ENCODE measurements at regions not wholly inside any gene's neighbourhood (a gene's known extent, or its start where the extent isn't known, plus 50 kb on each side); places are given as distances from the start of the nearest gene placed in this dataset.

DNA sequence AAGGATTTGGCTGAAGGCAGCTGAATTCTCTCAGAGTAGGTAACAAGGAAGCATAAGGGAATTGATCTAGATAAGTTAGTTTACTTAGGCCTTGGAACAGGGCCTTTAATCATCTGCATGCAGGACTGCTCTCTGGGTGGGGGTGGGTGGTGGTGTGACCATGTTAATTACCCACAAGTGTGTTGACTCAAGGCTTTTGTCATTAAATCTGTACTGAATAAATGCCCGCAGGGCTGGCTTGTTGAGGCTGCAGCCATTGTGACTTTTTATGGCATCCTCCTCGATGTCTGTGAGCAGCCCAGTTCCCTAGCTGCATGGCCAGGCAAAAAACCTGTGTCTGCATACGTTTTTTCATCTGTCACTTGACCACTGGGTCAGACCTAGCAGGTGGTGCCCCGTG is 63.5 kb upstream of the ASCC3 start:
- Histone ChIP-seq H3K9ac (ENCODE audit: low read depth, low read length, poor library complexity, severe bottlenecking) (no peak overlapping the region), H3K9me2 (replicated peaks; ENCODE audit: low read depth, low read length) (no peaks in the 10 kb centered on the region), H4K20me1 (ENCODE audit: insufficient read depth, low read length, poor library complexity, severe bottlenecking) (no peaks in the 10 kb centered on the region), H3K4me2 (ENCODE audit: low read depth, low read length, poor library complexity, severe bottlenecking) (no peak overlapping the region), H3K9me3 (ENCODE audit: insufficient read depth, low read depth, low read length) (no peaks in the 10 kb centered on the region), H3K36me3 (ENCODE audit: insufficient read depth, low read length) (no peaks in the 10 kb centered on the region), H3K79me2 (ENCODE audit: insufficient read depth, low read length) (no peaks in the 10 kb centered on the region), H3K27me3 (ENCODE audit: insufficient read depth, low read length, poor library complexity, severe bottlenecking) (no peaks in the 10 kb centered on the region), H2AFZ (ENCODE audit: low read length) (no peak overlapping the region), H3F3A (ENCODE audit: low read depth) (no peaks in the 10 kb centered on the region), H3K4me3 (ENCODE audit: low read length, poor library complexity, severe bottlenecking) (no peak overlapping the region), H3K4me1 (ENCODE audit: insufficient read depth, low read length, poor library complexity, severe bottlenecking) (no peaks in the 10 kb centered on the region)
- TF ChIP-seq, protein P1, sequence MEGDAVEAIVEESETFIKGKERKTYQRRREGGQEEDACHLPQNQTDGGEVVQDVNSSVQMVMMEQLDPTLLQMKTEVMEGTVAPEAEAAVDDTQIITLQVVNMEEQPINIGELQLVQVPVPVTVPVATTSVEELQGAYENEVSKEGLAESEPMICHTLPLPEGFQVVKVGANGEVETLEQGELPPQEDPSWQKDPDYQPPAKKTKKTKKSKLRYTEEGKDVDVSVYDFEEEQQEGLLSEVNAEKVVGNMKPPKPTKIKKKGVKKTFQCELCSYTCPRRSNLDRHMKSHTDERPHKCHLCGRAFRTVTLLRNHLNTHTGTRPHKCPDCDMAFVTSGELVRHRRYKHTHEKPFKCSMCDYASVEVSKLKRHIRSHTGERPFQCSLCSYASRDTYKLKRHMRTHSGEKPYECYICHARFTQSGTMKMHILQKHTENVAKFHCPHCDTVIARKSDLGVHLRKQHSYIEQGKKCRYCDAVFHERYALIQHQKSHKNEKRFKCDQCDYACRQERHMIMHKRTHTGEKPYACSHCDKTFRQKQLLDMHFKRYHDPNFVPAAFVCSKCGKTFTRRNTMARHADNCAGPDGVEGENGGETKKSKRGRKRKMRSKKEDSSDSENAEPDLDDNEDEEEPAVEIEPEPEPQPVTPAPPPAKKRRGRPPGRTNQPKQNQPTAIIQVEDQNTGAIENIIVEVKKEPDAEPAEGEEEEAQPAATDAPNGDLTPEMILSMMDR (conservative IDR thresholded peaks at IDR 0.05; ENCODE audit: low read length) = no peak
- TF ChIP-seq EZH2phosphoT487 (IDR thresholded peaks at IDR 0.05; ENCODE audit: borderline replicate concordance) = no peak

DNA sequence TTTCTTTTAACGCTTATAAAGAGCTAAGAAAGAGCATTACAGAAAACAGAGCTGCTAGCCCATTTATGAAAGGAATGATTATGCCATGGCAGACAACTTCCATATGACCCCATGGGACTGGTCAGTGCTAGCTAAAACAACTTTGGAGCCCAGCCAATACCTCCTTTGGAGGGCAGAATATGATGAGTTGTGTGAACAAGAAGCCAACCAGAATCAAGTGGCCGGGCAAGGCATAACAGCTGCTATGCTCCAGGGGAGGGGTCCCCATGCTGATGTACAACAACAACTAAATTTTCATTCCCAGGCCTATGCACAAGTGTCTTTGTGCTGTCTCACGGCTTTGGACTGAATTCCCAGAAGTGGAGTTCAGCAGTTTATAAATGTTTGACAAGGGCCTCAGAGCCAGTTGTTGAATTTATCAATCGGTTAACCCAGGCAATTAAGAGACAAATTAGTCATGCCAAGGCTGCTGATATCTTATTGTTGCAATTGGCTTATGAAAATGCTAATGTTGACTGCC is 65.0 kb upstream of the ASCC3 start:
- H3K27me3 ChIP-seq (ENCODE audit: insufficient read depth, low read length, poor library complexity, severe bottlenecking) = no peaks in the 10 kb centered on the region
- no peak for TF ChIP-seq EZH2phosphoT487 (IDR thresholded peaks at IDR 0.05; ENCODE audit: borderline replicate concordance)
- TF ChIP-seq, protein P1 (conservative IDR thresholded peaks at IDR 0.05; ENCODE audit: low read length) = no peak
- no peak overlapping the region for H3K4me3 ChIP-seq (ENCODE audit: low read length, poor library complexity, severe bottlenecking)
- no peaks in the 10 kb centered on the region for H3K9me3 ChIP-seq (ENCODE audit: insufficient read depth, low read depth, low read length)
- H3K79me2 ChIP-seq (ENCODE audit: insufficient read depth, low read length) = no peaks in the 10 kb centered on the region
- H3K4me1 ChIP-seq (ENCODE audit: insufficient read depth, low read length, poor library complexity, severe bottlenecking) = no peaks in the 10 kb centered on the region
- H3F3A ChIP-seq (ENCODE audit: low read depth) = no peaks in the 10 kb centered on the region
- no peak overlapping the region for H3K4me2 ChIP-seq (ENCODE audit: low read depth, low read length, poor library complexity, severe bottlenecking)
- H3K9ac ChIP-seq (ENCODE audit: low read depth, low read length, poor library complexity, severe bottlenecking) = no peak overlapping the region
- H3K9me2 ChIP-seq (replicated peaks; ENCODE audit: low read depth, low read length) = no peaks in the 10 kb centered on the region
- H3K36me3 ChIP-seq (ENCODE audit: insufficient read depth, low read length) = no peaks in the 10 kb centered on the region
- H4K20me1 ChIP-seq (ENCODE audit: insufficient read depth, low read length, poor library complexity, severe bottlenecking) = no peaks in the 10 kb centered on the region
- H2AFZ ChIP-seq (ENCODE audit: low read length) = no peak overlapping the region

DNA sequence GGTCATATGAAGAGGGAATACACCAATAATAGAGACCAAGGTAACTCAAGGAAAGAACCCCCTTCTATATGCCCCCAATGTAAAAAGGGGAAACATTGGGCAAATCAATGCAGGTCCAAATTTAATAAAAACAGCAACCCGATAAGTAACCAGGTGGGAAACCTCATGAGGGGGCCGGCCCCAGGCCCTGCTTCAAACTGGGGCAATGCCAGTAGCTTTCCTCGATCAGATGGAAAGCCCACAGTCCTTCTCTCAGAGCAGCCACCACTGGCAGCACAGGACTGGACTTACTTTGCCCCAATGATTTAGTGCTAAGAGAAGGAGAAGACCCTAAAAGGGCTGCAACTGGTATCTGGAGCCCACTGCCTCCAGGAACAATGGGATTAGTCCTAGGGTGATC is 65.6 kb upstream of the ASCC3 start:
- Histone ChIP-seq H2AFZ (ENCODE audit: low read length) (no peak overlapping the region), H3K79me2 (ENCODE audit: insufficient read depth, low read length) (no peaks in the 10 kb centered on the region), H3K9ac (ENCODE audit: low read depth, low read length, poor library complexity, severe bottlenecking) (no peak overlapping the region), H3K4me3 (ENCODE audit: low read length, poor library complexity, severe bottlenecking) (no peak overlapping the region), H3K9me3 (ENCODE audit: insufficient read depth, low read depth, low read length) (no peaks in the 10 kb centered on the region), H3F3A (ENCODE audit: low read depth) (no peaks in the 10 kb centered on the region), H3K27me3 (ENCODE audit: insufficient read depth, low read length, poor library complexity, severe bottlenecking) (no peaks in the 10 kb centered on the region), H3K4me1 (ENCODE audit: insufficient read depth, low read length, poor library complexity, severe bottlenecking) (no peaks in the 10 kb centered on the region), H4K20me1 (ENCODE audit: insufficient read depth, low read length, poor library complexity, severe bottlenecking) (no peaks in the 10 kb centered on the region), H3K36me3 (ENCODE audit: insufficient read depth, low read length) (no peaks in the 10 kb centered on the region), H3K4me2 (ENCODE audit: low read depth, low read length, poor library complexity, severe bottlenecking) (no peak overlapping the region), H3K9me2 (replicated peaks; ENCODE audit: low read depth, low read length) (no peaks in the 10 kb centered on the region)
- TF ChIP-seq, protein P1 (conservative IDR thresholded peaks at IDR 0.05; ENCODE audit: low read length) = no peak
- no peak for TF ChIP-seq EZH2phosphoT487 (IDR thresholded peaks at IDR 0.05; ENCODE audit: borderline replicate concordance)

Measured in Loucy (cell line).